Epithelial cell of proximal tubule (primary cell): ENCODE measurements at regions not wholly inside any gene's neighbourhood (a gene's known extent, or its start where the extent isn't known, plus 50 kb on each side); places are given as distances from the start of the nearest gene placed in this dataset.
A peak's percentile ranks its signal among the peaks of the same experiment; 100 is the strongest.

Experiments
- DNase-seq: peaks from one replicate; pipeline ENCODE4 v3.0.0-alpha.2; 2011; ENCODE audit warnings: low read depth
- H3K4me3 ChIP-seq: 2 replicates; pipeline ENCODE4 v1.5.1; 2011; ENCODE audit warnings: low read depth, mild to moderate bottlenecking, low read length
- CTCF ChIP-seq: conservative IDR thresholded peaks from 2 replicates; pipeline ENCODE4 v1.5.1; 2012; ENCODE audit warnings: low read depth, mild to moderate bottlenecking, low read length

GRCh38 chr13:86841264-86841663 lies 829.9 kb upstream of the SLITRK5 start:
- TF ChIP-seq CTCF, result no peak
- H3K4me3 ChIP-seq, result no peak overlapping the region
- no peak for DNase-seq

GRCh38 chr13:86846501-86846900 lies 824.7 kb upstream of the SLITRK5 start:
- no peak for DNase-seq
- no peak for TF ChIP-seq CTCF
- H3K4me3 ChIP-seq, result no peak overlapping the region

- H3K4me3 ChIP-seq, result no peak overlapping the region
- no peak for TF ChIP-seq CTCF
- DNase-seq, result no peak
These were observed 822.5 kb upstream of the SLITRK5 start for GRCh38 chr13:86848716-86849115.

GRCh38 chr13:86856991-86857390 lies 814.2 kb upstream of the SLITRK5 start:
- TF ChIP-seq CTCF, result no peak
- peak; percentile 30 for DNase-seq
- H3K4me3 ChIP-seq, result no peak overlapping the region

- no peak for DNase-seq
- no peak for TF ChIP-seq CTCF
- no peak overlapping the region for H3K4me3 ChIP-seq
These were observed 813.0 kb upstream of the SLITRK5 start for GRCh38 chr13:86858216-86858615.

GRCh38 chr13:86862137-86862536 lies 809.0 kb upstream of the SLITRK5 start:
- TF ChIP-seq CTCF, result no peak
- H3K4me3 ChIP-seq, result no peak overlapping the region
- DNase-seq, result no peak

- no peak for DNase-seq
- TF ChIP-seq CTCF, result no peak
These were observed 806.8 kb upstream of the SLITRK5 start for GRCh38 chr13:86864376-86864775.

More at GRCh38 chr13:86864376-86864775, 806.8 kb upstream of the SLITRK5 start:
- H3K4me3 ChIP-seq, result no peak overlapping the region
